PFSK-1 (cell line): ENCODE measurements at regions not wholly inside any gene's neighbourhood (a gene's known extent, or its start where the extent isn't known, plus 50 kb on each side); places are given as distances from the start of the nearest gene placed in this dataset.

Source experiments
- FOXP2 ChIP-seq: optimal IDR thresholded peaks from 2 replicates; pipeline ENCODE3; 2011; ENCODE audit warnings: borderline replicate concordance, control low read depth, inconsistent platforms; ENCODE audit not compliant: insufficient read depth; ENCODE audit errors: extremely low read length, extremely low read depth
- POLR2AphosphoS5 ChIP-seq: IDR thresholded peaks from 2 replicates; pipeline ENCODE4 v1.6.1; 2012; ENCODE audit warnings: low read depth, mild to moderate bottlenecking, control low read depth, low read length, moderate library complexity
- SIN3A ChIP-seq: IDR thresholded peaks from 2 replicates; pipeline ENCODE4 v1.6.1; 2012; ENCODE audit warnings: mild to moderate bottlenecking, low read length, moderate library complexity, borderline replicate concordance; ENCODE audit not compliant: insufficient read depth
- TAF1 ChIP-seq: IDR thresholded peaks from 2 replicates; pipeline ENCODE4 v1.6.1; 2012; ENCODE audit warnings: low read length, control low read depth, borderline replicate concordance; ENCODE audit not compliant: insufficient read depth
- TF ChIP-seq, protein P1 (sequence below), 2 experiments: IDR thresholded peaks; 2 replicates each; pipeline versions ENCODE4 v1.6.1 to v1.8.0; 2011 to 2012; ENCODE audit warnings: low read depth in 2 of 2, low read length in 2 of 2, control low read depth in 1 of 2, inconsistent platforms in 1 of 2, mild to moderate bottlenecking in 1 of 2, moderate library complexity in 1 of 2; ENCODE audit not compliant: insufficient read depth in 1 of 2

- TF ChIP-seq POLR2AphosphoS5, result no peak
- TF ChIP-seq SIN3A, result no peak
- TF ChIP-seq, protein P1, sequence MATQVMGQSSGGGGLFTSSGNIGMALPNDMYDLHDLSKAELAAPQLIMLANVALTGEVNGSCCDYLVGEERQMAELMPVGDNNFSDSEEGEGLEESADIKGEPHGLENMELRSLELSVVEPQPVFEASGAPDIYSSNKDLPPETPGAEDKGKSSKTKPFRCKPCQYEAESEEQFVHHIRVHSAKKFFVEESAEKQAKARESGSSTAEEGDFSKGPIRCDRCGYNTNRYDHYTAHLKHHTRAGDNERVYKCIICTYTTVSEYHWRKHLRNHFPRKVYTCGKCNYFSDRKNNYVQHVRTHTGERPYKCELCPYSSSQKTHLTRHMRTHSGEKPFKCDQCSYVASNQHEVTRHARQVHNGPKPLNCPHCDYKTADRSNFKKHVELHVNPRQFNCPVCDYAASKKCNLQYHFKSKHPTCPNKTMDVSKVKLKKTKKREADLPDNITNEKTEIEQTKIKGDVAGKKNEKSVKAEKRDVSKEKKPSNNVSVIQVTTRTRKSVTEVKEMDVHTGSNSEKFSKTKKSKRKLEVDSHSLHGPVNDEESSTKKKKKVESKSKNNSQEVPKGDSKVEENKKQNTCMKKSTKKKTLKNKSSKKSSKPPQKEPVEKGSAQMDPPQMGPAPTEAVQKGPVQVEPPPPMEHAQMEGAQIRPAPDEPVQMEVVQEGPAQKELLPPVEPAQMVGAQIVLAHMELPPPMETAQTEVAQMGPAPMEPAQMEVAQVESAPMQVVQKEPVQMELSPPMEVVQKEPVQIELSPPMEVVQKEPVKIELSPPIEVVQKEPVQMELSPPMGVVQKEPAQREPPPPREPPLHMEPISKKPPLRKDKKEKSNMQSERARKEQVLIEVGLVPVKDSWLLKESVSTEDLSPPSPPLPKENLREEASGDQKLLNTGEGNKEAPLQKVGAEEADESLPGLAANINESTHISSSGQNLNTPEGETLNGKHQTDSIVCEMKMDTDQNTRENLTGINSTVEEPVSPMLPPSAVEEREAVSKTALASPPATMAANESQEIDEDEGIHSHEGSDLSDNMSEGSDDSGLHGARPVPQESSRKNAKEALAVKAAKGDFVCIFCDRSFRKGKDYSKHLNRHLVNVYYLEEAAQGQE (IDR thresholded peaks at IDR 0.05; ENCODE audit: insufficient read depth in 1 of 2, low read depth in 2 of 2, low read length in 2 of 2), result no peak
- no peak for TF ChIP-seq TAF1
- no peak for TF ChIP-seq FOXP2
Measured at GRCh38 chr10:130400890-130401289, 264.7 kb downstream of the GLRX3 start.

DNA sequence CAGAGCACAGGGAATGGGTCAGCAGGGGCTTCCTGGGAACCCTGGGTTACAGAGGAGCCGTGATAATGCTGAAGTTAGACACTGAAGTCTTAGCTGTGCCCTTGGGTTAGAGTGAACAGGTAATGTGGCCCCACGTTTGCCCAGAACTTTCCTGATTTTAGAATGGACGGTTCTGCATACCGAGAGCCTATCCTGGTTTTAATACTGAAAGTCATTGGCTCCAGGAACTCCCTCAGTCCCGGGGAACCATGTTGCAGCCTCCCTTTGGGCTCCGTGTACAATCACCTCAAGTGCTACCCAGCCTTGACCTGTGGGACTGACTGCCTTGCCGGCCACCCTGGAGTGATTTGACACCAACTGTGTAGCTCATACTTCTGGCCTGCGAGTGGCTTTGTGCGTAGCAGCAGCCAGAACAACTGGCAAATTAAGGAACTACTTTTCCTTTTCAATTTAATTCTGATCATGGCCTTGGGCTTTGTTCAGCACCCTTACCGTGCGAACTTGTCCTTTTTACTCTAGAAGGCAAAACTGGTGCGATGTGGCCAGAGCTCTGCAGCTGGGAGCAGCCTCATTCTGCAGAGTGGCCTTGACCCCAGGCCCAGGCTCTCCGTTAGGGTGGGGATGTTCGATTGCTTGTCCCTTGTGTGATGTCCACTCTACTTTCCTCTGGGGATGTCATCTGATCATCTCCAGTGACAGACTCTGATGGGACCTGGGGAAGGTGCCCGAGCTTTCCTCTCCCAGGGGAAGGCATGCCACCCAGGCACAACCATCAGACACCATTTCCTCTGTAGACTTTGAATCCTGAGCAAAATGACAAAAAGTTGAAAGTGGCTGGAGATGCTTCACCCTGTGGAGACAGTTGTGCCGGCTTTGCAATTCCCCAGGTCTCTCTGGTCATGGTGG, 265.9 kb downstream of the GLRX3 start:
- TF ChIP-seq FOXP2 (no peak), TAF1 (no peak), POLR2AphosphoS5 (no peak), SIN3A (no peak)
- TF ChIP-seq, protein P1 (IDR thresholded peaks at IDR 0.05; ENCODE audit: insufficient read depth in 1 of 2, low read depth in 2 of 2, low read length in 2 of 2), result no peak

DNA sequence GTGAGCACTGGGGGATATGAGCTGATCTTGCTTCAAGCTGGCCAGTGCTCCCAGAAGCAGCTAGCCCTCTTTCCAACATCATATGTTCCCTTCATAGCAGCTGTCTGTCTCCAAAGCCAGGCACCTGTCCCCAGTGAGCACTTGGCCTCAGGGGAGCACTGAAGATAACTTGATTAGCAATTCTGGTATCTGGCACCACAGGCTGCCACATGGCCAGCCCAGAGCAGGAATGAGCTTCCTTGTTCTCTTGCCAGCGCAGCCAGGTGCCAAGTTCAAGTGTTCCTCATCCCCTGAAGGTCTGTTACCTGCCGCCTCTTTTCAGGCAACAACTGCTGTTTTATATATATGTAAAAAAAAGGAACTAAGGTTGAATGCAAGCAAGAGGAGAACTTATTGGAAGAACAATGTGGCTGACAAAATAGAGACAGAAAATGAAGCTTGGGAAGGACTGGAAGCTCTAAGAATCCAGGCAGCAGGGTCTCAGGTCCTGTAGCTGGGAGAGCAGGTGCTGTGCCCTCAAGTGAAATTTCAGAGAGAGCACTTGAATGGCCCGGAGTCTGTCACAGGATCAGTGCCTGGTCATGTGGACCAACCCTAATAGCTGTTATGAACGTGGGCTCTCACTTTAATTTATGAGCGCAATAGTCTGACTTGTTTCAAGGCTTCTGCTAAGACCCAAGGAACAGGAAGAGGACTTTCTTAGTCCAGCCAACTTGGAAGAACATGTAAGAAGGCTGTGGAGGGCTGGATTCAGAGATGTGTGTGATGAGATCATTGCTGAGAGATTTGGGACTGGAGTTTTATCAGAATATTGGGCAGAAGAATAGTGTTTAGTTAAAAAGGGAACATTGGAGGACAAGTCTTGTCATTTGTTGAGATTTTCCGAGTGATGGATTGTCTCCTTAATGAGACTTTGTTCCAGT, 267.2 kb downstream of the GLRX3 start:
- TF ChIP-seq, protein P1 (IDR thresholded peaks at IDR 0.05; ENCODE audit: insufficient read depth in 1 of 2, low read depth in 2 of 2, low read length in 2 of 2), result no peak
- no peak for TF ChIP-seq POLR2AphosphoS5
- TF ChIP-seq SIN3A, result no peak
- TF ChIP-seq FOXP2, result no peak
- TF ChIP-seq TAF1, result no peak

DNA sequence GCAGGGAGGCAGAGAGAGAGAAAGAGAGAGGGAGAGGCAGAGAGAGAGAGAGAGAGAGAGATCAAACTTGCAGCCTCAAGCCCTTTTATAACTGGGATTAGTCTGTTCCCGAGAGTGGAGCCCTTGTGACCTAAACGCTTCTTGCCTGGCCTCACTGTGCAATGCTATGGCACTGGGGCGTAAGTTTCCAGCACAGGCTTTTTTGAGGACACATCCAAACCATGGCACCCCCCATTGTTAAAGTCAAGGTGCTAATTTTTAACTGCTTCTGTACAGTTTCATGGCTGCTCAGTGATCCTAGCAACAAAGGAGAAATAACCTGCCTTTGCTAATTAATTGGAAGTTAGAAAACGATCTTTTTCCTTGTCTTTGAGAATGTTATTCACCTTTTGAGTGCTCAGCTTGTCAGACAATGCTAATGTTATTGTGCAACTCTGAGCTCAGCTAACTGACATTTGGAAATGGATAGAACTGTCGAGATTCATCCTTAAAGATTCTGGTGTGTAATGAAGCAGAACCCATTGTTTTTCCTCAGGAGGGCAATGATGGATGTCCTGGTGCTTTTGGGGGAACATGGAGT, 268.4 kb downstream of the GLRX3 start:
- TF ChIP-seq, protein P1 (IDR thresholded peaks at IDR 0.05; ENCODE audit: insufficient read depth in 1 of 2, low read depth in 2 of 2, low read length in 2 of 2), result no peak
- TF ChIP-seq TAF1 (no peak), FOXP2 (no peak), POLR2AphosphoS5 (no peak), SIN3A (no peak)
